Endothelial cell of umbilical vein (primary cell): ENCODE measurements at regions not wholly inside any gene's neighbourhood (a gene's known extent, or its start where the extent isn't known, plus 50 kb on each side); places are given as distances from the start of the nearest gene placed in this dataset.

Experiments used
- BruUV-seq: library from RNA; stranded (reverse); fragments of 400-500 nt; replicated peaks from 2 replicates; lab custom pipeline; 2021; lab: Mats Ljungman, UMichigan
- CTCF ChIA-PET: fragments of 300-600, 350-600 bp; sonication (Branson Sonifier 250); formaldehyde crosslinking; loops from one replicate; lab custom pipeline; 2021; ENCODE audit warnings: antibody characterized with exemption, inconsistent platforms; lab: Charles Lee
- POLR2A ChIA-PET: fragments of 300-600, 350-600 bp; sonication (Branson Sonifier 250); formaldehyde crosslinking; loops from one replicate; lab custom pipeline; 2021; ENCODE audit warnings: antibody characterized with exemption, inconsistent platforms; lab: Charles Lee
- DNase-seq: peaks from one replicate; pipeline ENCODE4 v3.0.0-alpha.2; 2011; ENCODE audit warnings: low read depth, low spot score
- FAIRE-seq: peaks from 2 replicates; lab custom pipeline; 2011; peaks lifted over from hg19 to GRCh38; lab: Jason Lieb, UNC
- H2AFZ ChIP-seq: 2 replicates; pipeline ENCODE4 v1.6.0; 2012; ENCODE audit warnings: low read depth, low read length, control low read depth, inconsistent platforms
- H3K27ac ChIP-seq: 2 replicates; pipeline ENCODE4 v1.5.1; 2011; ENCODE audit warnings: low read depth, mild to moderate bottlenecking, control low read depth, low read length, moderate library complexity; ENCODE audit not compliant: insufficient read depth
- H3K27me3 ChIP-seq, 2 experiments: 2 replicates each; pipeline versions ENCODE4 v1.6.0 to v1.6.1; 2011; ENCODE audit warnings: low read length in 2 of 2, mixed read lengths in 1 of 2; ENCODE audit not compliant: control insufficient read depth in 2 of 2, insufficient read depth in 2 of 2
- H3K36me3 ChIP-seq, 2 experiments: 2 replicates in 1 of 2; 3 replicates in 1 of 2; pipeline ENCODE4 v1.5.1; 2011; ENCODE audit warnings: low read length in 2 of 2, mild to moderate bottlenecking in 1 of 2, moderate library complexity in 1 of 2; ENCODE audit not compliant: control insufficient read depth in 2 of 2, insufficient read depth in 2 of 2; ENCODE audit errors: extremely low read depth in 1 of 2
- H3K4me1 ChIP-seq: 3 replicates; pipeline ENCODE4 v1.5.1; 2011; ENCODE audit warnings: mild to moderate bottlenecking, low read length; ENCODE audit not compliant: control insufficient read depth, insufficient read depth; ENCODE audit errors: extremely low read depth
- H3K4me2 ChIP-seq: 2 replicates; pipeline ENCODE4 v1.6.1; 2011; ENCODE audit warnings: low read length, control low read depth, mixed read lengths; ENCODE audit not compliant: insufficient read depth
- H3K4me3 ChIP-seq, 3 experiments: fragments of 200-600 bp in 1 of 3; sonication (generic), shearing (Covaris generic) in 1 of 3; replicated peaks in 1 of 3; 2 replicates each; pipeline ENCODE4 v1.5.1; 2011 to 2016; ENCODE audit warnings: control low read depth in 3 of 3, low read length in 3 of 3, mild to moderate bottlenecking in 2 of 3, inconsistent platforms in 1 of 3, low read depth in 1 of 3, moderate library complexity in 1 of 3; ENCODE audit not compliant: insufficient read depth in 1 of 3
- H3K79me2 ChIP-seq: 2 replicates; pipeline ENCODE4 v1.6.0; 2012; ENCODE audit warnings: low read length, inconsistent platforms; ENCODE audit not compliant: control insufficient read depth, insufficient read depth
- H3K9ac ChIP-seq: replicated peaks from 2 replicates; pipeline ENCODE3; 2011; ENCODE audit warnings: low read length, control low read depth; ENCODE audit not compliant: insufficient read depth; ENCODE audit errors: extremely low read depth
- H3K9me1 ChIP-seq: replicated peaks from 3 replicates; pipeline ENCODE4 v1.6.0; 2011; ENCODE audit warnings: mild to moderate bottlenecking, low read length; ENCODE audit not compliant: control insufficient read depth, insufficient read depth; ENCODE audit errors: extremely low read depth
- H3K9me3 ChIP-seq: replicated peaks from 2 replicates; pipeline ENCODE4 v1.5.1; 2012; ENCODE audit warnings: low read length, inconsistent platforms; ENCODE audit not compliant: control insufficient read depth, insufficient read depth
- H4K20me1 ChIP-seq: replicated peaks from 2 replicates; pipeline ENCODE3; 2011; ENCODE audit warnings: mild to moderate bottlenecking, low read length; ENCODE audit not compliant: control insufficient read depth, insufficient read depth; ENCODE audit errors: extremely low read depth
- CTCF ChIP-seq, 2 donors: IDR thresholded peaks; 1 replicate in 1 of 2; 2 replicates in 1 of 2; pipeline ENCODE4 v1.5.1; 2011; ENCODE audit warnings: low read length in 2 of 2, mild to moderate bottlenecking in 2 of 2, moderate library complexity in 2 of 2, control low read depth in 1 of 2, inconsistent platforms in 1 of 2, low read depth in 1 of 2; ENCODE audit not compliant: insufficient read depth in 1 of 2; ENCODE audit errors: extremely low read depth in 1 of 2
- EZH2 ChIP-seq: IDR thresholded peaks from 2 replicates; pipeline ENCODE4 v1.6.1; 2012; ENCODE audit warnings: borderline replicate concordance, low read depth, mild to moderate bottlenecking, moderate library complexity, low read length, inconsistent platforms; ENCODE audit not compliant: severe bottlenecking
- FOS ChIP-seq: IDR thresholded peaks from 2 replicates; pipeline ENCODE4 v1.6.1; 2011; ENCODE audit warnings: mild to moderate bottlenecking, low read length, moderate library complexity, borderline replicate concordance; ENCODE audit not compliant: insufficient read depth
- GATA2 ChIP-seq: IDR thresholded peaks from 2 replicates; pipeline ENCODE4 v1.7.0; 2011; ENCODE audit warnings: low read depth, mild to moderate bottlenecking, moderate library complexity, mixed read lengths, low read length; ENCODE audit not compliant: insufficient read length, insufficient read depth
- JUN ChIP-seq: IDR thresholded peaks from 2 replicates; pipeline ENCODE4 v1.6.1; 2011; ENCODE audit warnings: borderline replicate concordance, low read depth; ENCODE audit not compliant: insufficient read length, insufficient read depth
- MAX ChIP-seq: IDR thresholded peaks from 2 replicates; pipeline ENCODE4 v1.6.1; 2011; ENCODE audit not compliant: insufficient read depth, insufficient read length
- MYC ChIP-seq: IDR thresholded peaks from one replicate; pipeline ENCODE4 v1.6.1; 2011; ENCODE audit warnings: mild to moderate bottlenecking, low read depth, low read length
- POLR2A ChIP-seq: IDR thresholded peaks from 2 replicates; pipeline ENCODE4 v1.6.1; 2012; ENCODE audit warnings: low read depth, mild to moderate bottlenecking, control low read depth, low read length
- POLR2AphosphoS5 ChIP-seq: IDR thresholded peaks from 2 replicates; pipeline ENCODE4 v1.6.1; 2012; ENCODE audit warnings: low read depth, mild to moderate bottlenecking, control low read depth, low read length, moderate library complexity; ENCODE audit not compliant: insufficient read depth
- dilution Hi-C: fragments of 300-500 bp; cut with MboI; formaldehyde crosslinking; loops from one replicate; pipeline ENCODE4 v1.15.0; 2019; ENCODE audit warnings: low sequenced_read_pairs; ENCODE audit not compliant: extremely low pct_ligation_motif_present
- intact Hi-C: fragments of 100-400 bp; cut with micrococcal nuclease; formaldehyde crosslinking; loops from one replicate; pipeline ENCODE4 v1.10.0; 2022

- Histone ChIP-seq H3K27me3 (no peaks in the 10 kb centered on the region), H3K4me2 (no peak overlapping the region), H3K27ac (no peak overlapping the region), H3K36me3 (no peaks in the 10 kb centered on the region), H2AFZ (no peak overlapping the region), H4K20me1 (no peaks in the 10 kb centered on the region), H3K79me2 (no peaks in the 10 kb centered on the region), H3K9me3 (no peaks in the 10 kb centered on the region), H3K4me1 (no peaks in the 10 kb centered on the region), H3K9me1 (no peaks in the 10 kb centered on the region), H3K4me3 (no peak overlapping the region), H3K9ac (no peak overlapping the region)
- DNase-seq (no peak), FAIRE-seq (no peak)
- TF ChIP-seq POLR2AphosphoS5 (no peak), MAX (no peak)
- ChIA-PET POLR2A (no interaction called here), CTCF (no interaction called here)
- dilution Hi-C loops (no loop called here), intact Hi-C loops (no loop called here)
- no TSS peak for BruUV-seq
Observed at GRCh38 chr12:84218406-84218805, 694.2 kb downstream of the SLC6A15 start.

GRCh38 chr12:84201976-84202375 lies 710.6 kb downstream of the SLC6A15 start:
- Histone ChIP-seq H3K9ac (no peak overlapping the region), H3K36me3 (no peaks in the 10 kb centered on the region), H2AFZ (no peak overlapping the region), H3K27ac (no peak overlapping the region), H3K9me3 (no peaks in the 10 kb centered on the region), H3K4me2 (no peak overlapping the region), H3K4me3 (no peak overlapping the region), H3K27me3 (no peaks in the 10 kb centered on the region), H4K20me1 (no peaks in the 10 kb centered on the region), H3K9me1 (no peaks in the 10 kb centered on the region), H3K4me1 (no peaks in the 10 kb centered on the region), H3K79me2 (no peaks in the 10 kb centered on the region)
- DNase-seq (no peak), FAIRE-seq (no peak)
- POLR2A ChIA-PET: no interaction called here
- CTCF ChIA-PET: no interaction called here
- dilution Hi-C loops (no loop called here), intact Hi-C loops (no loop called here)
- TF ChIP-seq MAX: no peak
- no peak for TF ChIP-seq CTCF (IDR thresholded peaks at IDR 0.05; ENCODE audit: extremely low read depth in 1 of 2, insufficient read depth in 1 of 2, low read depth in 1 of 2, low read length in 2 of 2)
- no peak for TF ChIP-seq POLR2A
- no peak for TF ChIP-seq GATA2
- TF ChIP-seq MYC: no peak
- no peak for TF ChIP-seq POLR2AphosphoS5
- TF ChIP-seq EZH2: no peak
- no peak for TF ChIP-seq JUN
- TF ChIP-seq FOS: no peak
- no TSS peak for BruUV-seq
